ENCODE measurements at regions not wholly inside any gene's neighbourhood (a gene's known extent, or its start where the extent isn't known, plus 50 kb on each side); places are given as distances from the start of the nearest gene placed in this dataset.

GRCh38 chr7:17070231-17070708 lies 188.5 kb upstream of the AGR3 start:
- Mint-ChIP-seq H3K4me1 (no peaks in the 10 kb centered on the region), H3K36me3 (ENCODE audit: insufficient read depth in 1 of 3, low read depth in 3 of 3) (no peaks in the 10 kb centered on the region), H3K4me3 (no peak overlapping the region), H3K27me3 (ENCODE audit: low read depth) (no peaks in the 10 kb centered on the region; the same call in 1 of the 2 replicates), H3K27ac (no peak overlapping the region), H3K9me3 (no peaks in the 10 kb centered on the region)
- Histone ChIP-seq H3K23ac (ENCODE audit: insufficient read length, low read depth, low read length) (no peak overlapping the region), H2BK120ac (ENCODE audit: low read depth, low read length, poor library complexity, severe bottlenecking) (no peak overlapping the region), H3K9me3 (ENCODE audit: control insufficient read depth, low read depth, low read length) (no peaks in the 10 kb centered on the region), H3K9ac (ENCODE audit: extremely low read depth, insufficient read length, low read length) (no peak overlapping the region), H3K4ac (ENCODE audit: low read depth, low read length) (no peak overlapping the region), H3K14ac (ENCODE audit: insufficient read depth, low read length) (no peak overlapping the region), H2AFZ (ENCODE audit: low read length) (no peak overlapping the region), H3K27ac (ENCODE audit: insufficient read length, low read depth, low read length) (no peak overlapping the region), H2BK20ac (ENCODE audit: low read depth, low read length, poor library complexity, severe bottlenecking) (no peak overlapping the region), H2AK5ac (ENCODE audit: insufficient read length, low read length) (no peak overlapping the region), H3K4me1 (ENCODE audit: insufficient read depth, low read length) (no peaks in the 10 kb centered on the region), H4K5ac (ENCODE audit: insufficient read length, low read depth, low read length) (no peak overlapping the region), H3K79me1 (ENCODE audit: insufficient read depth, low read depth, low read length, poor library complexity, severe bottlenecking) (no peaks in the 10 kb centered on the region), H3K4me2 (ENCODE audit: insufficient read depth, insufficient read length, low read length) (no peak overlapping the region), H4K20me1 (ENCODE audit: control insufficient read depth, insufficient read depth, insufficient read length) (no peaks in the 10 kb centered on the region), H2BK15ac (ENCODE audit: low read depth, low read length) (no peak overlapping the region), H4K8ac (replicated peaks; ENCODE audit: insufficient read length, low read depth, low read length) (no peak overlapping the region), H3K27me3 (ENCODE audit: insufficient read depth, low read length) (no peaks in the 10 kb centered on the region), H3K56ac (ENCODE audit: insufficient read length, low read depth, low read length) (no peak overlapping the region), H3K18ac (ENCODE audit: insufficient read length, low read depth, low read length) (no peak overlapping the region), H2BK5ac (ENCODE audit: insufficient read length, low read length) (no peak overlapping the region), H2BK12ac (ENCODE audit: insufficient read length, low read depth, low read length) (no peak overlapping the region), H3K23me2 (ENCODE audit: insufficient read length, low read depth, low read length, poor library complexity, severe bottlenecking) (no peaks in the 10 kb centered on the region), H3T11ph (ENCODE audit: low read length) (no peak overlapping the region), H4K91ac (ENCODE audit: insufficient read length, low read depth, low read length) (no peak overlapping the region), H3K79me2 (ENCODE audit: insufficient read depth, low read length) (no peaks in the 10 kb centered on the region)
- WGBS (ENCODE audit: extremely low coverage, insufficient read length, low lambda C conversion rate): no CpG with 5 or more reads among the region's 1 CpG
- no peak for TF ChIP-seq CTCF (conservative IDR thresholded peaks at IDR 0.05)
- DNase-seq: no peak
